Vagina (tissue), 2 donors: ENCODE measurements at regions not wholly inside any gene's neighbourhood (a gene's known extent, or its start where the extent isn't known, plus 50 kb on each side); places are given as distances from the start of the nearest gene placed in this dataset.

Source experiments
- POLR2A ChIP-seq, 2 donors: fragments of 450-650 bp; IDR thresholded peaks; one replicate each; pipeline ENCODE4 v1.6.1; 2017; ENCODE audit warnings: antibody characterized with exemption in 2 of 2, mild to moderate bottlenecking in 2 of 2, moderate library complexity in 2 of 2
- POLR2AphosphoS5 ChIP-seq, 2 donors: sonication (generic); formaldehyde crosslinking; IDR thresholded peaks; one replicate each; pipeline ENCODE4 v1.9.0; 2017; ENCODE audit warnings: antibody characterized with exemption in 2 of 2, mild to moderate bottlenecking in 2 of 2, low read depth in 1 of 2; ENCODE audit not compliant: insufficient read depth in 1 of 2
- TF ChIP-seq, protein P1 (sequence below), 3 experiments: fragments of 450-650 bp in 2 of 3; fragments of 200-600 bp in 1 of 3; sonication (generic) in 1 of 3; IDR thresholded peaks; one replicate each; pipeline ENCODE4 v1.5.1; 2017 to 2019; ENCODE audit warnings: antibody characterized with exemption in 3 of 3, mild to moderate bottlenecking in 2 of 3, moderate library complexity in 2 of 3

DNA sequence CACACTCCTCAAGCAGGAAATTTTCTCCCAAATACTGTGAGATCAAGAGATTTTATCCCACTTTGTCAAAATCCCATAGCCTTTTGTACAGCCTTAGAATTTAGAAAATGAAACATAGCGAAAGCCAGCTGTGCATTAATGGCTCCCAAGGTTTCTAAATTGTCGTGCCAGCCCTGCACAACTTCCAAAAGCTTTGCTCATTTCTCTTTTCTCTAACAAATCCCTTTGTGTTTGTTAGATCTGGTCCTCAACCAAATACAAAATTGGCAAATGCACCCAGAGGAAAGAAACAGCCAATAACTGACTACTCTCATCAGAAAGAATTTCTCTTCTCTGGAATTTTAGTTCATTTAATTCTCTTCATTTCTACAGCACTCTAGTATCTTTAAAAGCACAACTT lies 361.1 kb downstream of the INSIG2 start:
- TF ChIP-seq, protein P1, sequence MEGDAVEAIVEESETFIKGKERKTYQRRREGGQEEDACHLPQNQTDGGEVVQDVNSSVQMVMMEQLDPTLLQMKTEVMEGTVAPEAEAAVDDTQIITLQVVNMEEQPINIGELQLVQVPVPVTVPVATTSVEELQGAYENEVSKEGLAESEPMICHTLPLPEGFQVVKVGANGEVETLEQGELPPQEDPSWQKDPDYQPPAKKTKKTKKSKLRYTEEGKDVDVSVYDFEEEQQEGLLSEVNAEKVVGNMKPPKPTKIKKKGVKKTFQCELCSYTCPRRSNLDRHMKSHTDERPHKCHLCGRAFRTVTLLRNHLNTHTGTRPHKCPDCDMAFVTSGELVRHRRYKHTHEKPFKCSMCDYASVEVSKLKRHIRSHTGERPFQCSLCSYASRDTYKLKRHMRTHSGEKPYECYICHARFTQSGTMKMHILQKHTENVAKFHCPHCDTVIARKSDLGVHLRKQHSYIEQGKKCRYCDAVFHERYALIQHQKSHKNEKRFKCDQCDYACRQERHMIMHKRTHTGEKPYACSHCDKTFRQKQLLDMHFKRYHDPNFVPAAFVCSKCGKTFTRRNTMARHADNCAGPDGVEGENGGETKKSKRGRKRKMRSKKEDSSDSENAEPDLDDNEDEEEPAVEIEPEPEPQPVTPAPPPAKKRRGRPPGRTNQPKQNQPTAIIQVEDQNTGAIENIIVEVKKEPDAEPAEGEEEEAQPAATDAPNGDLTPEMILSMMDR (IDR thresholded peaks at IDR 0.05): no peak
- TF ChIP-seq POLR2AphosphoS5 (IDR thresholded peaks at IDR 0.05; ENCODE audit: insufficient read depth in 1 of 2, low read depth in 1 of 2) (no peak), POLR2A (IDR thresholded peaks at IDR 0.05) (no peak)
